Esophagus muscularis mucosa (tissue), 4 donors: ENCODE measurements at regions not wholly inside any gene's neighbourhood (a gene's known extent, or its start where the extent isn't known, plus 50 kb on each side); places are given as distances from the start of the nearest gene placed in this dataset.
"Not testable (repeated sequence)": the region's sequence is repeated elsewhere in the genome, so short reads cannot be mapped to it uniquely, and the experiment has no call there.

Experiments
- DNase-seq: peaks from one replicate; pipeline ENCODE4 v3.0.0-alpha.2; 2017; ENCODE audit errors: extremely low spot score
- H3K27ac ChIP-seq, 4 donors: fragments of 200-600 bp; sonication (generic); replicated peaks in 1 of 4; 1 replicate in 3 of 4; 2 replicates in 1 of 4; pipeline ENCODE4 v1.5.1; 2016 to 2019; ENCODE audit warnings: mild to moderate bottlenecking in 1 of 4
- H3K27me3 ChIP-seq, 4 donors: fragments of 200-600 bp; sonication (generic); one replicate each; pipeline versions ENCODE4 v1.5.1 to v1.6.0; 2016 to 2019
- H3K36me3 ChIP-seq, 4 donors: fragments of 200-600 bp; sonication (generic); one replicate each; pipeline ENCODE4 v1.5.1; 2016 to 2019
- H3K4me1 ChIP-seq, 4 donors: fragments of 200-600 bp; sonication (generic); one replicate each; pipeline ENCODE4 v1.5.1; 2016 to 2019
- H3K4me3 ChIP-seq, 4 donors: fragments of 200-600 bp; sonication (generic); 1 replicate in 2 of 4; 2 replicates in 2 of 4; pipeline ENCODE4 v1.5.1; 2016 to 2019; ENCODE audit warnings: mild to moderate bottlenecking in 4 of 4, moderate library complexity in 1 of 4
- H3K9me3 ChIP-seq, 4 donors: fragments of 200-600 bp; sonication (generic); 1 replicate in 3 of 4; 2 replicates in 1 of 4; pipeline ENCODE4 v1.5.1; 2016 to 2019
- WGBS: methylation state at CpG from one replicate; pipeline ENCODE4 v1.1.5; 2018; 5-methylcytosine and 5-hydroxymethylcytosine counted together
- intact Hi-C: fragments of 100-400 bp; cut with DNase I; formaldehyde crosslinking; loops from one replicate; pipeline ENCODE4 v1.15.1; 2023

GRCh38 chr16:16521239-16522002 is 142.5 kb downstream of the NPIPA7 start:
- intact Hi-C loops, H3K9me3 ChIP-seq, DNase-seq, H3K27ac ChIP-seq, H3K27me3 ChIP-seq, H3K36me3 ChIP-seq, H3K4me3 ChIP-seq, H3K4me1 ChIP-seq: not testable (repeated sequence)
- 17% methylated on average over 1 of the region's 12 CpGs for WGBS

- DNase-seq, H3K9me3 ChIP-seq, intact Hi-C loops, H3K27ac ChIP-seq, H3K36me3 ChIP-seq, H3K27me3 ChIP-seq, H3K4me1 ChIP-seq, H3K4me3 ChIP-seq: not testable (repeated sequence)
- WGBS, result no CpG with 5 or more reads among the region's 13 CpGs
These were observed 148.1 kb downstream of the NPIPA7 start for GRCh38 chr16:16526998-16527397.

GRCh38 chr16:16530744-16531143 is 151.8 kb downstream of the NPIPA7 start:
- 25% methylated on average over 1 of the region's 5 CpGs for WGBS
- DNase-seq, intact Hi-C loops, H3K4me3 ChIP-seq, H3K9me3 ChIP-seq, H3K36me3 ChIP-seq, H3K4me1 ChIP-seq, H3K27me3 ChIP-seq, H3K27ac ChIP-seq: not testable (repeated sequence)

GRCh38 chr16:16535565-16535964 is 156.6 kb downstream of the NPIPA7 start:
- intact Hi-C loops, H3K27me3 ChIP-seq, H3K4me3 ChIP-seq, H3K27ac ChIP-seq, H3K4me1 ChIP-seq, H3K36me3 ChIP-seq, DNase-seq, H3K9me3 ChIP-seq: not testable (repeated sequence)
- WGBS, result no CpG with 5 or more reads among the region's 4 CpGs

GRCh38 chr16:16536151-16536550 is 157.2 kb downstream of the NPIPA7 start:
- H3K27ac ChIP-seq, H3K4me1 ChIP-seq, intact Hi-C loops, H3K36me3 ChIP-seq, DNase-seq, H3K27me3 ChIP-seq, H3K4me3 ChIP-seq, H3K9me3 ChIP-seq: not testable (repeated sequence)
- 81% methylated on average over 3 of the region's 3 CpGs for WGBS

- H3K27ac ChIP-seq, intact Hi-C loops, DNase-seq, H3K4me1 ChIP-seq, H3K9me3 ChIP-seq, H3K36me3 ChIP-seq, H3K27me3 ChIP-seq, H3K4me3 ChIP-seq: not testable (repeated sequence)
- 48% methylated on average over 3 of the region's 3 CpGs for WGBS
These were observed 170.8 kb downstream of the NPIPA7 start for GRCh38 chr16:16549710-16550109.

- H3K4me1 ChIP-seq, intact Hi-C loops: not testable (repeated sequence)
- 63% methylated on average over 2 of the region's 2 CpGs for WGBS
These were observed 171.9 kb downstream of the NPIPA7 start for GRCh38 chr16:16550824-16551223.

GRCh38 chr16:16552819-16553340 is 173.9 kb downstream of the NPIPA7 start:
- DNase-seq, H3K36me3 ChIP-seq, H3K9me3 ChIP-seq, H3K4me1 ChIP-seq, intact Hi-C loops, H3K27ac ChIP-seq, H3K27me3 ChIP-seq, H3K4me3 ChIP-seq: not testable (repeated sequence)
- WGBS, result 86% methylated on average over 1 of the region's 1 CpG

More at GRCh38 chr16:16550824-16551223, 171.9 kb downstream of the NPIPA7 start:
- DNase-seq, H3K27ac ChIP-seq, H3K27me3 ChIP-seq, H3K4me3 ChIP-seq, H3K36me3 ChIP-seq, H3K9me3 ChIP-seq: not testable (repeated sequence)

- WGBS, result 61% methylated on average over 5 of the region's 9 CpGs
- intact Hi-C loops, H3K4me3 ChIP-seq: not testable (repeated sequence)
These were observed 180.3 kb downstream of the NPIPA7 start for GRCh38 chr16:16559179-16559740.

GRCh38 chr16:16561532-16561931 is 182.6 kb downstream of the NPIPA7 start:
- intact Hi-C loops, H3K4me1 ChIP-seq, H3K9me3 ChIP-seq, H3K4me3 ChIP-seq, H3K27me3 ChIP-seq, H3K36me3 ChIP-seq, DNase-seq, H3K27ac ChIP-seq: not testable (repeated sequence)
- 71% methylated on average over 5 of the region's 5 CpGs for WGBS

More at GRCh38 chr16:16559179-16559740, 180.3 kb downstream of the NPIPA7 start:
- not testable (repeated sequence) for DNase-seq, H3K27me3 ChIP-seq, H3K27ac ChIP-seq, H3K36me3 ChIP-seq, H3K4me1 ChIP-seq, H3K9me3 ChIP-seq

GRCh38 chr16:16563962-16564361 is 185.0 kb downstream of the NPIPA7 start:
- intact Hi-C loops, DNase-seq, H3K27ac ChIP-seq, H3K9me3 ChIP-seq, H3K27me3 ChIP-seq, H3K4me3 ChIP-seq, H3K36me3 ChIP-seq, H3K4me1 ChIP-seq: not testable (repeated sequence)
- WGBS, result 92% methylated on average over 1 of the region's 5 CpGs

- DNase-seq, H3K4me1 ChIP-seq, H3K27ac ChIP-seq, H3K9me3 ChIP-seq, H3K36me3 ChIP-seq, intact Hi-C loops, H3K4me3 ChIP-seq, H3K27me3 ChIP-seq: not testable (repeated sequence)
- no CpG with 5 or more reads among the region's 7 CpGs for WGBS
These were observed 186.4 kb downstream of the NPIPA7 start for GRCh38 chr16:16565326-16565725.

- DNase-seq, H3K4me1 ChIP-seq, H3K36me3 ChIP-seq, H3K4me3 ChIP-seq, H3K27me3 ChIP-seq, H3K27ac ChIP-seq, H3K9me3 ChIP-seq, intact Hi-C loops: not testable (repeated sequence)
- 44% methylated on average over 5 of the region's 5 CpGs for WGBS
These were observed 191.1 kb downstream of the NPIPA7 start for GRCh38 chr16:16570055-16570454.
